ENCODE measurements at regions not wholly inside any gene's neighbourhood (a gene's known extent, or its start where the extent isn't known, plus 50 kb on each side); places are given as distances from the start of the nearest gene placed in this dataset.

GRCh38 chr2:88807237-88807962, 115.9 kb downstream of the RPIA start:
- TF ChIP-seq SMC3 (conservative IDR thresholded peaks at IDR 0.05; ENCODE audit: poor library complexity) = no peak
- TF ChIP-seq, protein P1, sequence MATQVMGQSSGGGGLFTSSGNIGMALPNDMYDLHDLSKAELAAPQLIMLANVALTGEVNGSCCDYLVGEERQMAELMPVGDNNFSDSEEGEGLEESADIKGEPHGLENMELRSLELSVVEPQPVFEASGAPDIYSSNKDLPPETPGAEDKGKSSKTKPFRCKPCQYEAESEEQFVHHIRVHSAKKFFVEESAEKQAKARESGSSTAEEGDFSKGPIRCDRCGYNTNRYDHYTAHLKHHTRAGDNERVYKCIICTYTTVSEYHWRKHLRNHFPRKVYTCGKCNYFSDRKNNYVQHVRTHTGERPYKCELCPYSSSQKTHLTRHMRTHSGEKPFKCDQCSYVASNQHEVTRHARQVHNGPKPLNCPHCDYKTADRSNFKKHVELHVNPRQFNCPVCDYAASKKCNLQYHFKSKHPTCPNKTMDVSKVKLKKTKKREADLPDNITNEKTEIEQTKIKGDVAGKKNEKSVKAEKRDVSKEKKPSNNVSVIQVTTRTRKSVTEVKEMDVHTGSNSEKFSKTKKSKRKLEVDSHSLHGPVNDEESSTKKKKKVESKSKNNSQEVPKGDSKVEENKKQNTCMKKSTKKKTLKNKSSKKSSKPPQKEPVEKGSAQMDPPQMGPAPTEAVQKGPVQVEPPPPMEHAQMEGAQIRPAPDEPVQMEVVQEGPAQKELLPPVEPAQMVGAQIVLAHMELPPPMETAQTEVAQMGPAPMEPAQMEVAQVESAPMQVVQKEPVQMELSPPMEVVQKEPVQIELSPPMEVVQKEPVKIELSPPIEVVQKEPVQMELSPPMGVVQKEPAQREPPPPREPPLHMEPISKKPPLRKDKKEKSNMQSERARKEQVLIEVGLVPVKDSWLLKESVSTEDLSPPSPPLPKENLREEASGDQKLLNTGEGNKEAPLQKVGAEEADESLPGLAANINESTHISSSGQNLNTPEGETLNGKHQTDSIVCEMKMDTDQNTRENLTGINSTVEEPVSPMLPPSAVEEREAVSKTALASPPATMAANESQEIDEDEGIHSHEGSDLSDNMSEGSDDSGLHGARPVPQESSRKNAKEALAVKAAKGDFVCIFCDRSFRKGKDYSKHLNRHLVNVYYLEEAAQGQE (IDR thresholded peaks at IDR 0.05; ENCODE audit: borderline replicate concordance) = no peak
- TF ChIP-seq, protein P2, sequence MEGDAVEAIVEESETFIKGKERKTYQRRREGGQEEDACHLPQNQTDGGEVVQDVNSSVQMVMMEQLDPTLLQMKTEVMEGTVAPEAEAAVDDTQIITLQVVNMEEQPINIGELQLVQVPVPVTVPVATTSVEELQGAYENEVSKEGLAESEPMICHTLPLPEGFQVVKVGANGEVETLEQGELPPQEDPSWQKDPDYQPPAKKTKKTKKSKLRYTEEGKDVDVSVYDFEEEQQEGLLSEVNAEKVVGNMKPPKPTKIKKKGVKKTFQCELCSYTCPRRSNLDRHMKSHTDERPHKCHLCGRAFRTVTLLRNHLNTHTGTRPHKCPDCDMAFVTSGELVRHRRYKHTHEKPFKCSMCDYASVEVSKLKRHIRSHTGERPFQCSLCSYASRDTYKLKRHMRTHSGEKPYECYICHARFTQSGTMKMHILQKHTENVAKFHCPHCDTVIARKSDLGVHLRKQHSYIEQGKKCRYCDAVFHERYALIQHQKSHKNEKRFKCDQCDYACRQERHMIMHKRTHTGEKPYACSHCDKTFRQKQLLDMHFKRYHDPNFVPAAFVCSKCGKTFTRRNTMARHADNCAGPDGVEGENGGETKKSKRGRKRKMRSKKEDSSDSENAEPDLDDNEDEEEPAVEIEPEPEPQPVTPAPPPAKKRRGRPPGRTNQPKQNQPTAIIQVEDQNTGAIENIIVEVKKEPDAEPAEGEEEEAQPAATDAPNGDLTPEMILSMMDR (IDR thresholded peaks at IDR 0.05; ENCODE audit: poor library complexity, severe bottlenecking) = no peak
